ENCODE measurements at regions not wholly inside any gene's neighbourhood (a gene's known extent, or its start where the extent isn't known, plus 50 kb on each side); places are given as distances from the start of the nearest gene placed in this dataset.

- TF ChIP-seq, protein P1, sequence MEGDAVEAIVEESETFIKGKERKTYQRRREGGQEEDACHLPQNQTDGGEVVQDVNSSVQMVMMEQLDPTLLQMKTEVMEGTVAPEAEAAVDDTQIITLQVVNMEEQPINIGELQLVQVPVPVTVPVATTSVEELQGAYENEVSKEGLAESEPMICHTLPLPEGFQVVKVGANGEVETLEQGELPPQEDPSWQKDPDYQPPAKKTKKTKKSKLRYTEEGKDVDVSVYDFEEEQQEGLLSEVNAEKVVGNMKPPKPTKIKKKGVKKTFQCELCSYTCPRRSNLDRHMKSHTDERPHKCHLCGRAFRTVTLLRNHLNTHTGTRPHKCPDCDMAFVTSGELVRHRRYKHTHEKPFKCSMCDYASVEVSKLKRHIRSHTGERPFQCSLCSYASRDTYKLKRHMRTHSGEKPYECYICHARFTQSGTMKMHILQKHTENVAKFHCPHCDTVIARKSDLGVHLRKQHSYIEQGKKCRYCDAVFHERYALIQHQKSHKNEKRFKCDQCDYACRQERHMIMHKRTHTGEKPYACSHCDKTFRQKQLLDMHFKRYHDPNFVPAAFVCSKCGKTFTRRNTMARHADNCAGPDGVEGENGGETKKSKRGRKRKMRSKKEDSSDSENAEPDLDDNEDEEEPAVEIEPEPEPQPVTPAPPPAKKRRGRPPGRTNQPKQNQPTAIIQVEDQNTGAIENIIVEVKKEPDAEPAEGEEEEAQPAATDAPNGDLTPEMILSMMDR (IDR thresholded peaks at IDR 0.05) = no peak
- TF ChIP-seq ZFX (IDR thresholded peaks at IDR 0.05; ENCODE audit: borderline replicate concordance) = no peak
Measured at GRCh38 chr1:234537236-234537635, 58.3 kb upstream of the TARBP1 start.

Data from 22Rv1 (cell line).